ENCODE measurements at regions not wholly inside any gene's neighbourhood (a gene's known extent, or its start where the extent isn't known, plus 50 kb on each side); places are given as distances from the start of the nearest gene placed in this dataset.

DNA sequence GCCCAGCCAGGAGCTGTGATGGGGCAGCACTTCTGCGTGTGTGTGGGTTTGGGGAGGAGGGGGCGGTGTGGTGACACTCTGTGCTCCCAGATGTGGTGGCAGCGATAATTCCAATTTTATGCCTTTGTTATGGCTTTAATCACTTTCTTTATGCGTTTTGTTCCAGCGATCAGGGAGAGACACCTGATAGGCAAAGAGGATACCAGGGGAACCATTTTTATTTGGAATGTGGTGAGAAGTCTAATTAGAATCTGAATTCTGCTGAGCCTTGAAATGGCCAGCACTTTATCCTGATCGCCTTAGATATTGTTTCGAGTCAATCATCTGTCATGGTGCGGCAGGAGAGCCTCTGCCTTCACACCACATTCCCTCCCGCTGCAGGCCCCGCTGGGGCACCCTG is 79.5 kb downstream of the HIF1AN start:
- Histone ChIP-seq H3K36me3 (ENCODE audit: control insufficient read depth in 4 of 4, insufficient read depth in 4 of 4, low read length in 4 of 4) (no peaks in the 10 kb centered on the region), H3K4me3 (no peak overlapping the region), H3K27ac (ENCODE audit: low read depth in 1 of 2, low read length in 1 of 2) (no peak overlapping the region), H3K4me1 (ENCODE audit: control insufficient read depth in 5 of 5, insufficient read depth in 5 of 5, low read length in 5 of 5) (no peaks in the 10 kb centered on the region), H3K27me3 (ENCODE audit: control insufficient read depth in 3 of 3, insufficient read depth in 3 of 3, low read length in 2 of 3) (peaks cover 6 to 49% (median 23%) of the 10 kb centered on the region in 3 donors), H3K9ac (ENCODE audit: insufficient read depth in 1 of 2, low read length in 2 of 2) (no peak overlapping the region), H3K9me3 (ENCODE audit: control insufficient read depth in 4 of 4, insufficient read depth in 3 of 4, low read length in 3 of 4) (peaks cover 0 to 11% (median 0%) of the 10 kb centered on the region in 4 donors)
- DNase-seq (no peak), ATAC-seq (ENCODE audit: insufficient read depth, low FRiP score) (no peak)
- TF ChIP-seq, protein P1, sequence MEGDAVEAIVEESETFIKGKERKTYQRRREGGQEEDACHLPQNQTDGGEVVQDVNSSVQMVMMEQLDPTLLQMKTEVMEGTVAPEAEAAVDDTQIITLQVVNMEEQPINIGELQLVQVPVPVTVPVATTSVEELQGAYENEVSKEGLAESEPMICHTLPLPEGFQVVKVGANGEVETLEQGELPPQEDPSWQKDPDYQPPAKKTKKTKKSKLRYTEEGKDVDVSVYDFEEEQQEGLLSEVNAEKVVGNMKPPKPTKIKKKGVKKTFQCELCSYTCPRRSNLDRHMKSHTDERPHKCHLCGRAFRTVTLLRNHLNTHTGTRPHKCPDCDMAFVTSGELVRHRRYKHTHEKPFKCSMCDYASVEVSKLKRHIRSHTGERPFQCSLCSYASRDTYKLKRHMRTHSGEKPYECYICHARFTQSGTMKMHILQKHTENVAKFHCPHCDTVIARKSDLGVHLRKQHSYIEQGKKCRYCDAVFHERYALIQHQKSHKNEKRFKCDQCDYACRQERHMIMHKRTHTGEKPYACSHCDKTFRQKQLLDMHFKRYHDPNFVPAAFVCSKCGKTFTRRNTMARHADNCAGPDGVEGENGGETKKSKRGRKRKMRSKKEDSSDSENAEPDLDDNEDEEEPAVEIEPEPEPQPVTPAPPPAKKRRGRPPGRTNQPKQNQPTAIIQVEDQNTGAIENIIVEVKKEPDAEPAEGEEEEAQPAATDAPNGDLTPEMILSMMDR (IDR thresholded peaks at IDR 0.05; ENCODE audit: control extremely low read depth, extremely low read depth), result no peak
- WGBS, 2 donors, result 83 to 86% methylated on average over 10 of the region's 10 CpGs

DNA sequence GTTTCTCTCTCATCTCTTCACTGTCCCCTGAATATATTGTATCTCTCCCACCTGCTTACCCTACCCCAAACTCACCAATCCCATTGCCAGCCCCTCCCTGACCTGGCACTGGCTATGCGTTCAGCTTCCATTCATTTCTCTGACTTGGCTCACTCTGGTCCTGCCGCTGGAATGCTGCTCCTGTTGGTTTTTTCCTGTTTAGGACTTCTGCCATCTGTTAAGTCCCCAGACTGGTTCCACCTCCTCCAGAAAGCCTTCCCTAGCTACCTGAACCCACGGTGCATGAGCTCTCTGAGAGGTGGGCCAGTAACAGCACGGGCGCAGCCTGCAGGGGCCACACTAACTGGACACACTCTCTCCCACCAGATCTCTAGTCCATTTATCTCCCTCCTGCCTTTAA is 80.2 kb downstream of the HIF1AN start:
- whole genome bisulfite sequencing, 2 donors, result 51 to 69% methylated on average over 5 of the region's 5 CpGs
- H3K9ac ChIP-seq (ENCODE audit: insufficient read depth in 1 of 2, low read length in 2 of 2), result no peak overlapping the region
- peaks cover 6 to 55% (median 29%) of the 10 kb centered on the region in 3 donors for H3K27me3 ChIP-seq (ENCODE audit: control insufficient read depth in 3 of 3, insufficient read depth in 3 of 3, low read length in 2 of 3)
- no peak for DNase-seq
- H3K4me1 ChIP-seq (ENCODE audit: control insufficient read depth in 5 of 5, insufficient read depth in 5 of 5, low read length in 5 of 5), result no peaks in the 10 kb centered on the region
- no peaks in the 10 kb centered on the region for H3K36me3 ChIP-seq (ENCODE audit: control insufficient read depth in 4 of 4, insufficient read depth in 4 of 4, low read length in 4 of 4)
- no peak overlapping the region for H3K27ac ChIP-seq (ENCODE audit: low read depth in 1 of 2, low read length in 1 of 2)
- H3K4me3 ChIP-seq, result no peak overlapping the region
- TF ChIP-seq, protein P1 (IDR thresholded peaks at IDR 0.05; ENCODE audit: control extremely low read depth, extremely low read depth), result no peak
- no peak for ATAC-seq (ENCODE audit: insufficient read depth, low FRiP score)
- H3K9me3 ChIP-seq (ENCODE audit: control insufficient read depth in 4 of 4, insufficient read depth in 3 of 4, low read length in 3 of 4), result peaks cover 0 to 11% (median 0%) of the 10 kb centered on the region in 4 donors

DNA sequence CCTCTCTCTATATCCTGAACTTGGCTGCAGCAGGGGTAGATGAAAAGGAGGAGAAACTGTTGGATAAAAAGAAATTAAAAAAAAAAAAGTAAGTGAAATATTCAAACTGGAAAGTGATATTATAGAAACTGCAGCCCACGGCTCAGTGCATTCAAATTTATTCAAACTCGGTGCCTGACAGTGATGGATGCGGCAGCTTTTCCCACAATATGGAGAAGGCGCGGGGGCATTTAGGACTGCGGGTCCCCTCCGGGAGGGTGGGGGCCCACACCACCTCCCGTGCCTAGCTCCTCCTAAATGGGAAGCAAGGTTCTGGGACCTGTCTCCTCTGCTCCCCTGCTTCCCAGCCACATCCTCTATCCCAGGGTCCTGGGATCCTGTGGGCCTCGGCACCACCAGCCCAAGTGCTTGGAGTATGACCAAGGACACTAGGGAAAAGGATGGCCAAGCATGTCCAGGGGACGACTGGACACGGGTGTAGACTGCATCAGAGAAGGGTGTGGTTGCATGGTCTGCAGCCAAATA is 82.4 kb downstream of the HIF1AN start:
- TF ChIP-seq, protein P1 (IDR thresholded peaks at IDR 0.05; ENCODE audit: control extremely low read depth, extremely low read depth), result no peak
- H3K4me1 ChIP-seq (ENCODE audit: control insufficient read depth in 5 of 5, insufficient read depth in 5 of 5, low read length in 5 of 5), result no peaks in the 10 kb centered on the region
- H3K4me3 ChIP-seq, result no peak overlapping the region
- H3K36me3 ChIP-seq (ENCODE audit: control insufficient read depth in 4 of 4, insufficient read depth in 4 of 4, low read length in 4 of 4), result no peaks in the 10 kb centered on the region
- H3K27me3 ChIP-seq (ENCODE audit: control insufficient read depth in 3 of 3, insufficient read depth in 3 of 3, low read length in 2 of 3), result peaks cover 8 to 66% (median 37%) of the 10 kb centered on the region in 3 donors
- no peak overlapping the region for H3K9ac ChIP-seq (ENCODE audit: insufficient read depth in 1 of 2, low read length in 2 of 2)
- H3K27ac ChIP-seq (ENCODE audit: low read depth in 1 of 2, low read length in 1 of 2), result no peak overlapping the region
- ATAC-seq (ENCODE audit: insufficient read depth, low FRiP score) (no peak), DNase-seq (no peak)
- 77 to 85% methylated on average over 11 of the region's 11 CpGs for WGBS, 2 donors
- peaks cover 0 to 7% (median 0%) of the 10 kb centered on the region in 4 donors for H3K9me3 ChIP-seq (ENCODE audit: control insufficient read depth in 4 of 4, insufficient read depth in 3 of 4, low read length in 3 of 4)
